ENCODE measurements at regions not wholly inside any gene's neighbourhood (a gene's known extent, or its start where the extent isn't known, plus 50 kb on each side); places are given as distances from the start of the nearest gene placed in this dataset.
"Not testable (repeated sequence)": the region's sequence is repeated elsewhere in the genome, so short reads cannot be mapped to it uniquely, and the experiment has no call there.

DNA sequence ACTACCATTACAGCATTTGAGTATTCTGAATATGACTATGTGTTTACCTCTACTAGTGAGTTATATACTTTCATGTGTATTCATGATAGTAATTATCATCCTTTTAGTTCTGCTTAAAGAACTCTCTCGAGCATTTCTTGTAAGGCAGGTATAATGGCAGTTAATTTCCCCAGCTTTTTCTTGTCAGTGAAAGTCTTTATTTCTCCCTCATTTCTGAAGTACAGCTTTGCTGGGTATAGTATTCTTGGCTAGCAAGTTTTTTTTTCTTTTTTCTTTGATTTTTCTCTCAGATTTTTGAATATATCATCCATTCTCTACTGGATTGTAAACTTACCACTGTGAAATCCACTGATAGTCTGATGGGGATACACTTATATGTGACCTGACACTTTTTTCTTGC is 165.9 kb upstream of the ARHGAP5 start:
- Histone ChIP-seq H3K4me1 (ENCODE audit: insufficient read depth) (no peaks in the 10 kb centered on the region), H3K4me2 (no peak overlapping the region), H3K4me3 (no peak overlapping the region), H3K9me3 (ENCODE audit: low read depth) (no peaks in the 10 kb centered on the region), H3K27ac (no peak overlapping the region), H3K27me3 (no peaks in the 10 kb centered on the region), H4K20me1 (ENCODE audit: insufficient read depth, poor library complexity, severe bottlenecking) (no peaks in the 10 kb centered on the region), H3K79me2 (no peaks in the 10 kb centered on the region), H3K9me2 (replicated peaks; ENCODE audit: insufficient read depth) (no peaks in the 10 kb centered on the region), H3K36me3 (replicated peaks; ENCODE audit: insufficient read depth, low read depth) (peaks cover 2% of the 10 kb centered on the region), H2AFZ (no peak overlapping the region)
- WGBS (ENCODE audit: low lambda C conversion rate, missing lambda C conversion rate) = 41% methylated on average over 1 of the region's 1 CpG
- TF ChIP-seq, protein P1, sequence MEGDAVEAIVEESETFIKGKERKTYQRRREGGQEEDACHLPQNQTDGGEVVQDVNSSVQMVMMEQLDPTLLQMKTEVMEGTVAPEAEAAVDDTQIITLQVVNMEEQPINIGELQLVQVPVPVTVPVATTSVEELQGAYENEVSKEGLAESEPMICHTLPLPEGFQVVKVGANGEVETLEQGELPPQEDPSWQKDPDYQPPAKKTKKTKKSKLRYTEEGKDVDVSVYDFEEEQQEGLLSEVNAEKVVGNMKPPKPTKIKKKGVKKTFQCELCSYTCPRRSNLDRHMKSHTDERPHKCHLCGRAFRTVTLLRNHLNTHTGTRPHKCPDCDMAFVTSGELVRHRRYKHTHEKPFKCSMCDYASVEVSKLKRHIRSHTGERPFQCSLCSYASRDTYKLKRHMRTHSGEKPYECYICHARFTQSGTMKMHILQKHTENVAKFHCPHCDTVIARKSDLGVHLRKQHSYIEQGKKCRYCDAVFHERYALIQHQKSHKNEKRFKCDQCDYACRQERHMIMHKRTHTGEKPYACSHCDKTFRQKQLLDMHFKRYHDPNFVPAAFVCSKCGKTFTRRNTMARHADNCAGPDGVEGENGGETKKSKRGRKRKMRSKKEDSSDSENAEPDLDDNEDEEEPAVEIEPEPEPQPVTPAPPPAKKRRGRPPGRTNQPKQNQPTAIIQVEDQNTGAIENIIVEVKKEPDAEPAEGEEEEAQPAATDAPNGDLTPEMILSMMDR (IDR thresholded peaks at IDR 0.05; ENCODE audit: poor library complexity) = no peak
- no peak for TF ChIP-seq EZH2 (IDR thresholded peaks at IDR 0.05; ENCODE audit: borderline replicate concordance)
- no peak for TF ChIP-seq EZH2phosphoT487 (IDR thresholded peaks at IDR 0.05; ENCODE audit: low read depth, severe bottlenecking, unreplicated experiment)
- no peak for DNase-seq (ENCODE audit: low spot score)

DNA sequence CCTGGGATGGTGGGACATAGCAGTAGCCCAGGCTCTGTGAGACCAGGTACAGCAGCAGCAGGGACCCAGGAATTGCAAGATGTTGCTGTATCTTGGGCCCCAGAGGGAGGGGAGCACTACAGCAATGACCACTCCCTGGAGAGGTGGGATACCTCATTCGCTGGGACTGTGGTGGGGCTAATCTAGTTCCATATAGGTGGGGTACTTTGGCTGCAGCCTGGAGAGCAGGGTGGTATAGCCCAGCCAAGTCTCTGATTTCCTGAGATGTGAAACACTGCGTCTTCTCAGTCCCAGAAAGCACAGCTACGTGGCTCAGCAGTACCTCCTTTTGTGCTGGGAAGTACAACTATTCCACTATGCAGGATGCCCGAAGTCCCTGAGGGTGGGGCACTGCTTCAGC is 163.7 kb upstream of the ARHGAP5 start:
- H3K9me3 ChIP-seq (ENCODE audit: low read depth) = no peaks in the 10 kb centered on the region
- H3K4me2 ChIP-seq = no peak overlapping the region
- no peak overlapping the region for H2AFZ ChIP-seq
- H3K27ac ChIP-seq = no peak overlapping the region
- H3K4me3 ChIP-seq = no peak overlapping the region
- TF ChIP-seq EZH2 (IDR thresholded peaks at IDR 0.05; ENCODE audit: borderline replicate concordance) (no peak), EZH2phosphoT487 (IDR thresholded peaks at IDR 0.05; ENCODE audit: low read depth, severe bottlenecking, unreplicated experiment) (no peak)
- TF ChIP-seq, protein P1 (IDR thresholded peaks at IDR 0.05; ENCODE audit: poor library complexity) = no peak
- H4K20me1 ChIP-seq (ENCODE audit: insufficient read depth, poor library complexity, severe bottlenecking) = no peaks in the 10 kb centered on the region
- no peaks in the 10 kb centered on the region for H3K9me2 ChIP-seq (replicated peaks; ENCODE audit: insufficient read depth)
- no peak for DNase-seq (ENCODE audit: low spot score)
- 85% methylated on average over 4 of the region's 4 CpGs for WGBS (ENCODE audit: low lambda C conversion rate, missing lambda C conversion rate)
- no peaks in the 10 kb centered on the region for H3K4me1 ChIP-seq (ENCODE audit: insufficient read depth)
- no peaks in the 10 kb centered on the region for H3K79me2 ChIP-seq
- no peaks in the 10 kb centered on the region for H3K27me3 ChIP-seq
- peaks cover 2% of the 10 kb centered on the region for H3K36me3 ChIP-seq (replicated peaks; ENCODE audit: insufficient read depth, low read depth)

DNA sequence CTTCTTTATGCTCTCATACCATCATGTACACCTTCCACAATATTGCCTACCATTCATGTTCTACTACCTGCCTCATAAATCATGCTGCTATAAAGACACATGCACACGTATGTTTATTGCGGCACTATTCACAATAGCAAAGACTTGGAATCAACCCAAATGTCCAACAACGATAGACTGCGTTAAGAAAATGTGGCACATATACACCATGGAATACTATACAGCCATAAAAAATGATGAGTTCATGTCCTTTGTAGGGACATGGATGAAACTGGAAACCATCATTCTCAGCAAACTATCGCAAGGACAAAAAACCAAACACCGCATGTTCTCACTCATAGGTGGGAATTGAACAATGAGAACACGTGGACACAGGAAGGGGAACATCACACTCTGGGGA is 158.8 kb upstream of the ARHGAP5 start:
- not testable (repeated sequence) for H3K79me2 ChIP-seq; H3K4me2 ChIP-seq; H3K4me1 ChIP-seq (ENCODE audit: insufficient read depth); H3K9me2 ChIP-seq (replicated peaks; ENCODE audit: insufficient read depth); H3K27me3 ChIP-seq; H3K36me3 ChIP-seq (replicated peaks; ENCODE audit: insufficient read depth, low read depth); DNase-seq (ENCODE audit: low spot score); H2AFZ ChIP-seq; H3K27ac ChIP-seq; H3K9me3 ChIP-seq (ENCODE audit: low read depth); H4K20me1 ChIP-seq (ENCODE audit: insufficient read depth, poor library complexity, severe bottlenecking); H3K4me3 ChIP-seq
- 94% methylated on average over 4 of the region's 7 CpGs for WGBS (ENCODE audit: low lambda C conversion rate, missing lambda C conversion rate)

DNA sequence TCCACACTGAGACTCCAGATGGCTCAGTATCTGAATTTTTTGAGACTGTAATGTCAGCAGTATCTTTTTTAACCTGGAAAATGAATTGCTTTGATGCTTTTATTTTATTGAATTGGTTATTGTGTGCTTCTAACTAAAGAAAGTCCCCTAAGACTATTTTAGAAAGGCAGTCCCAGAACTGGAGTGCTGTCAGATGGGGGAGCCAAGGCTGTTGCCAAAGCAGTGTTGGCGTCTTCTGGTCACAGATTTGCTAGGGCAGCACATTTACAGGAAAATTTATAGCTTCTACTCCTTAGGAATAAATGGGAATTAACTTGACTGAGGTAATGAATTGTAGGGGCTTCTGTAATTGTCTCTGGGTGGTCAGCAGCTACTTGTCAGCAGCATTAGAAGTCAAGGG is 157.1 kb upstream of the ARHGAP5 start:
- TF ChIP-seq EZH2phosphoT487 (IDR thresholded peaks at IDR 0.05; ENCODE audit: low read depth, severe bottlenecking, unreplicated experiment) (no peak), EZH2 (IDR thresholded peaks at IDR 0.05; ENCODE audit: borderline replicate concordance) (no peak)
- TF ChIP-seq, protein P1 (IDR thresholded peaks at IDR 0.05; ENCODE audit: poor library complexity) = no peak

More for the DNA sequence above, 157.1 kb upstream of the ARHGAP5 start:
- Histone ChIP-seq H2AFZ (no peak overlapping the region), H3K9me2 (replicated peaks; ENCODE audit: insufficient read depth) (no peaks in the 10 kb centered on the region), H3K36me3 (replicated peaks; ENCODE audit: insufficient read depth, low read depth) (no peaks in the 10 kb centered on the region), H3K4me3 (no peak overlapping the region), H3K9me3 (ENCODE audit: low read depth) (no peaks in the 10 kb centered on the region), H4K20me1 (ENCODE audit: insufficient read depth, poor library complexity, severe bottlenecking) (no peaks in the 10 kb centered on the region), H3K27ac (no peak overlapping the region), H3K4me2 (no peak overlapping the region), H3K79me2 (no peaks in the 10 kb centered on the region), H3K4me1 (ENCODE audit: insufficient read depth) (no peaks in the 10 kb centered on the region), H3K27me3 (no peaks in the 10 kb centered on the region)
- DNase-seq (ENCODE audit: low spot score) = no peak
- 85% methylated on average over 1 of the region's 1 CpG for WGBS (ENCODE audit: low lambda C conversion rate, missing lambda C conversion rate)
